OCI-LY3 (cell line): ENCODE measurements at regions not wholly inside any gene's neighbourhood (a gene's known extent, or its start where the extent isn't known, plus 50 kb on each side); places are given as distances from the start of the nearest gene placed in this dataset.

Experiments used
- CTCF ChIP-seq: fragments of 200-600, 300-600 bp; sonication (generic); IDR thresholded peaks from 2 replicates; pipeline ENCODE4 v1.5.1; 2014; ENCODE audit warnings: antibody characterized with exemption, low read length, low read depth
- EZH2phosphoT487 ChIP-seq: fragments of 200-600 bp; shearing (Covaris generic); IDR thresholded peaks from 2 replicates; pipeline ENCODE4 v1.6.1; 2018; ENCODE audit warnings: antibody characterized with exemption, mixed run types, low read depth

DNA sequence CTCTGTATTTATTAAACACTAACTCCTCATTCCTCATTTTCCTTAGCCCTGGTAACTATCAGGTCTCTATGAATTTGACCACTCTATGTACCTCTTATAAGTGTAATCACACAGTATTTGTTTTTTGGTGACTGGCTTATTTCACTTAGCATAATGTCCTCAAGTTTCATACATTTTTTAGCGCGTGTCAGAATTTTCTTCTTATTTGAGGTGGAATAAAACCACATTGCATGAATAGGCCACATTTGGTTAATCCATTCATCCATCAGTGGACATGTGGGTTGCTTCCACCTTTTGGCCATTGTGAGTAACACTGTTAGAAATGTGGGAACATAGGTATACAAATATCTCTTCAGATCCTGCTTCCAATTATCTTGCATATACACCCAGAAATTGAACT lies 341.2 kb upstream of the BOD1L1 start:
- TF ChIP-seq EZH2phosphoT487 (no peak), CTCF (no peak)
